BLaER1 (cell line): ENCODE measurements at regions not wholly inside any gene's neighbourhood (a gene's known extent, or its start where the extent isn't known, plus 50 kb on each side); places are given as distances from the start of the nearest gene placed in this dataset.
"Not testable (repeated sequence)": the region's sequence is repeated elsewhere in the genome, so short reads cannot be mapped to it uniquely, and the experiment has no call there.

Experiments
- H3K27ac ChIP-seq: shearing (Covaris generic); formaldehyde crosslinking; 2 replicates; pipeline ENCODE4 v1.8.1; 2022
- H3K27me3 ChIP-seq: shearing (Covaris generic); formaldehyde crosslinking; 2 replicates; pipeline ENCODE4 v1.8.1; 2022
- H3K36me3 ChIP-seq: shearing (Covaris generic); formaldehyde crosslinking; 2 replicates; pipeline ENCODE4 v1.8.1; 2022
- H3K4me1 ChIP-seq: shearing (Covaris generic); formaldehyde crosslinking; 2 replicates; pipeline ENCODE4 v1.8.1; 2022
- H3K4me2 ChIP-seq: shearing (Covaris generic); formaldehyde crosslinking; 2 replicates; pipeline ENCODE4 v1.8.1; 2022
- H3K4me3 ChIP-seq: shearing (Covaris generic); formaldehyde crosslinking; 2 replicates; pipeline ENCODE4 v1.8.1; 2022
- H3K9ac ChIP-seq: shearing (Covaris generic); formaldehyde crosslinking; 2 replicates; pipeline ENCODE4 v1.8.1; 2022
- H3K9me3 ChIP-seq: shearing (Covaris generic); formaldehyde crosslinking; 2 replicates; pipeline ENCODE4 v1.8.1; 2022
- H4K20me1 ChIP-seq: shearing (Covaris generic); formaldehyde crosslinking; 2 replicates; pipeline ENCODE4 v1.8.1; 2022
- Cebpa-rat ChIP-seq: shearing (Covaris generic); IDR thresholded peaks from 2 replicates; pipeline ENCODE4 v1.8.1; 2022

- H3K4me2 ChIP-seq, H4K20me1 ChIP-seq, H3K9me3 ChIP-seq, H3K27ac ChIP-seq, H3K4me1 ChIP-seq, H3K36me3 ChIP-seq, H3K27me3 ChIP-seq, H3K4me3 ChIP-seq, H3K9ac ChIP-seq: not testable (repeated sequence)
Measured at GRCh38 chr2:132068407-132068806, 93.3 kb downstream of the ANKRD30BL start.

- not testable (repeated sequence) for H3K27me3 ChIP-seq, H3K9me3 ChIP-seq, H3K4me2 ChIP-seq, H3K36me3 ChIP-seq, H3K4me3 ChIP-seq, H3K27ac ChIP-seq, H3K4me1 ChIP-seq, H4K20me1 ChIP-seq, H3K9ac ChIP-seq
Measured at GRCh38 chr2:132065391-132065790, 96.4 kb downstream of the ANKRD30BL start.

DNA sequence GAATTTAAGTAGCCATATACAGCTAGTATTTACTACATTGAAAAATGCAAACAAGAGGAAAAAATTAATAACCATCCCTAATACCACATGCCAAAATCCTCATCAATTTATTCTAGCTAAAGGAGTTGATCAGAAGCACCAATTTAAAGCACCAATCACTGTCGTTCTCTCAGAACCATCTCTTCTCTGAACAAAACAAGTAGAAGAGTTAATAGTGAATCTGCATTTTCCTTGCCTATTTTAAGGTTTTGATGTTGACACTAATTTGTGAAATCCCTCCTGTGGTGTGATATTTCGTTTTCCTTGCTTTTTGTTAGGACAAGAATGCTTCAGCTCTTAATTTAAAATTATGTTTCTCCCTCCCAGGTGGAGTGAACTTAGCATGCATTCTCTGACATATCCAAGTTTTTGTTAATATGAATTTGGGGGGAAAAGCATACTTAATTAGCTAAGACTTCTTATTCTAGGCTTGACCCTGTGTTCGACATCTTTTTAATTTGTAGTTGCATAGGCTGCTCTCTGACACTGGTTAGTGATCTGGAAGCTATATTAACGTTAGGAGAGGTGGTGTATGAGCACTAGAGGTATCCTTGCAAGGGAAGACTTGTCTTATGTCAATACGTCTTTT is 122.0 kb downstream of the ANKRD30BL start:
- H4K20me1 ChIP-seq, H3K27ac ChIP-seq, H3K36me3 ChIP-seq, H3K4me1 ChIP-seq, H3K4me3 ChIP-seq, H3K9ac ChIP-seq, H3K9me3 ChIP-seq, H3K4me2 ChIP-seq: not testable (repeated sequence)
- H3K27me3 ChIP-seq, result peaks cover 48% of the 10 kb centered on the region

GRCh38 chr2:132038883-132039235 is 122.9 kb downstream of the ANKRD30BL start:
- H3K4me3 ChIP-seq, result peak overlapping the region; percentile 68
- H3K4me2 ChIP-seq, result peak overlapping the region; percentile 93

GRCh38 chr2:132038179-132038882 is 123.4 kb downstream of the ANKRD30BL start:
- no peak for TF ChIP-seq Cebpa-rat

More at GRCh38 chr2:132038883-132039235, 122.9 kb downstream of the ANKRD30BL start:
- H3K27ac ChIP-seq, H3K4me1 ChIP-seq, H3K9me3 ChIP-seq, H3K9ac ChIP-seq, H3K36me3 ChIP-seq, H4K20me1 ChIP-seq: not testable (repeated sequence)
- peaks cover 48% of the 10 kb centered on the region for H3K27me3 ChIP-seq

DNA sequence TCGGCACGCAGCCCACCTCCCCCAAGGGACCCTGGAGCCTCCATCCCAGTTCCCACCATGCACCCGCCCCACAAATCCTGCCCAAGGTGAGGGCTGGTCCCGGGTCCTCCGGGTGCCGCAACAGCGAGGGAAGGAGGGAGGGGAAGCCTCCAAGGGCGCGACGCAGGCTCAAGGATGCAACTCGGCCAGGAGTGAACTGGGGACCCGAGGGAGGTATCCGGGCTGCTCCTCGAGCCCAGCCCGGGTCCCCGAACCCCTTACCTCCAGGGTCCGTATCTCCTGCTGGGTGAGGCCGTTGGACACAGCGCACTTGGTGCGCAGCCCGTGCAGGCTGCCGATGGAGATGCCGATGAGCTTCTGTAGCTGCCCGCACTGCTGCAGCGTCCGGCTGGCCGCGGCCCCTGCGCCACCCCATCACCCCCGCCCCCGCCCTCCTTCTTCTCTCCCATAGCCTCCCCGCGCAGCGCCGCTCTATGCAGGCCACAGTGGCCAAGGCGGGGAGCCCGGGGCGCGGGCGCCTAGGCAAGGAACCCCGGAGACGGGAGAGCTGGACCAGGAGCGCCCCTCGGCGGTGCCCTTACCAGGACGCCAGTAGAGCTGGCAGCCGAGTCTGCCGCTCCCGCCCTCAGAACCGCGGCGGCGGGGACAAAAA is 124.1 kb downstream of the ANKRD30BL start:
- Histone ChIP-seq H3K9ac (0 out of 2 replicates have a peak overlapping the region, but pooled peaks have one; percentile 48), H4K20me1 (peaks cover 4% of the 10 kb centered on the region; the same call in 1 of the 2 replicates)

More at GRCh38 chr2:132038179-132038882, 123.4 kb downstream of the ANKRD30BL start:
- Histone ChIP-seq H3K36me3 (no peaks in the 10 kb centered on the region), H3K27ac (no peak overlapping the region), H4K20me1 (peaks cover 4% of the 10 kb centered on the region; the same call in 1 of the 2 replicates), H3K4me2 (peak overlapping the region; percentile 93), H3K27me3 (peaks cover 48% of the 10 kb centered on the region), H3K9me3 (no peaks in the 10 kb centered on the region), H3K9ac (peak overlapping the region; percentile 48; the same call in 1 of the 2 replicates), H3K4me3 (peak overlapping the region; percentile 68), H3K4me1 (peaks cover 7% of the 10 kb centered on the region; the same call in 1 of the 2 replicates)

GRCh38 chr2:132034646-132035045 is 127.1 kb downstream of the ANKRD30BL start:
- Histone ChIP-seq H3K4me1 (peaks cover 7% of the 10 kb centered on the region; the same call in 1 of the 2 replicates), H3K27me3 (peaks cover 39% of the 10 kb centered on the region), H3K9ac (no peak overlapping the region), H4K20me1 (peaks cover 4% of the 10 kb centered on the region; the same call in 1 of the 2 replicates), H3K9me3 (no peaks in the 10 kb centered on the region), H3K4me3 (no peak overlapping the region), H3K27ac (no peak overlapping the region), H3K4me2 (no peak overlapping the region), H3K36me3 (no peaks in the 10 kb centered on the region)
- no peak for TF ChIP-seq Cebpa-rat

More for the DNA sequence above, 124.1 kb downstream of the ANKRD30BL start:
- Histone ChIP-seq H3K27ac (no peak overlapping the region), H3K9me3 (no peaks in the 10 kb centered on the region), H3K4me2 (peak overlapping the region; percentile 93), H3K27me3 (peaks cover 48% of the 10 kb centered on the region), H3K4me1 (peaks cover 7% of the 10 kb centered on the region; the same call in 1 of the 2 replicates), H3K36me3 (no peaks in the 10 kb centered on the region), H3K4me3 (peak overlapping the region; percentile 68)
- TF ChIP-seq Cebpa-rat, result no peak

GRCh38 chr2:132033949-132034348 is 127.8 kb downstream of the ANKRD30BL start:
- Histone ChIP-seq H4K20me1 (peaks cover 4% of the 10 kb centered on the region; the same call in 1 of the 2 replicates), H3K4me3 (no peak overlapping the region), H3K9ac (no peak overlapping the region), H3K27me3 (peaks cover 32% of the 10 kb centered on the region), H3K27ac (no peak overlapping the region), H3K9me3 (no peaks in the 10 kb centered on the region), H3K36me3 (no peaks in the 10 kb centered on the region), H3K4me2 (no peak overlapping the region), H3K4me1 (peaks cover 7% of the 10 kb centered on the region; the same call in 1 of the 2 replicates)
- no peak for TF ChIP-seq Cebpa-rat

DNA sequence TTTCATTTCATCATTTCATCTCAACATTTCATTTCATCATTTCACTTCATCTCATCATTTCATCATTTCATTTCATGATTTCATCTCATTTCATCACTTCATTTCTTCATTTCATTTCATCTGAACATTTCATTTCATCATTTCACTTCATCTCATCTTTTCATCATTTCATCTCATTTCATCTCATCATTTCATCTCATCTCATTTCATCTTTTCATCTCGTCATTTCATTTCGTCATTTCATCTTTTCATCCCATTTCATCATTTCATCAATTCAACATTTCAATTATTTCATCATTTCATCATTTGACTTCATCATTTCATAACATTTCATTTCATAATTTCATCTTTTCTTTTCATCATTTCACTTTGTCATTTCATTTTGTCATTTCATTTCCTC is 128.4 kb downstream of the ANKRD30BL start:
- Histone ChIP-seq H3K9ac (no peak overlapping the region), H4K20me1 (peaks cover 4% of the 10 kb centered on the region; the same call in 1 of the 2 replicates), H3K4me1 (peaks cover 7% of the 10 kb centered on the region; the same call in 1 of the 2 replicates)

DNA sequence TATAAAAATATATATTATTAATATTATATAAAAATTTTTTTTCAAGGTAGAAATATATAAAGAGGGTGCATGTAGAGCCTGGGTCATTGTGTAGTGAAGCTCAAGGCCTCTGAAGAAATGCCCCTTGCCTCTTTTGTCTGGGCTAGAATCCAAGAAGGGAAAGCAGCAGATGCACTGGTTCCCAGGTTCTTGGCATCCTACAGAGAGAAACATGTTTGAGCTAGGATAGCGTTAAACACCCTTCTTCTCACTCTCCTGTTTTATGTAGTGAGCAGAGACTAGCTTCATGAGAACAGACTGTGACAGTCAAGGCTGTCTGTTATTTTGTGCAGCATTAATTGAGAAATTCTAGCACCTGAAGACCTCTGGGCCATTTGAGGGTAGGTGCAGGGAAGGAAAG is 149.7 kb downstream of the ANKRD30BL start:
- H3K4me3 ChIP-seq, H3K4me2 ChIP-seq, H3K36me3 ChIP-seq, H3K9ac ChIP-seq, H4K20me1 ChIP-seq, H3K4me1 ChIP-seq, H3K27ac ChIP-seq, H3K9me3 ChIP-seq: not testable (repeated sequence)
- H3K27me3 ChIP-seq, result peaks cover 20% of the 10 kb centered on the region

More for the DNA sequence above, 128.4 kb downstream of the ANKRD30BL start:
- peaks cover 27% of the 10 kb centered on the region for H3K27me3 ChIP-seq
- no peak for TF ChIP-seq Cebpa-rat
- H3K4me3 ChIP-seq, result no peak overlapping the region
- H3K36me3 ChIP-seq, result no peaks in the 10 kb centered on the region
- no peak overlapping the region for H3K27ac ChIP-seq
- no peak overlapping the region for H3K4me2 ChIP-seq
- H3K9me3 ChIP-seq, result no peaks in the 10 kb centered on the region
